ENCODE measurements at regions not wholly inside any gene's neighbourhood (a gene's known extent, or its start where the extent isn't known, plus 50 kb on each side); places are given as distances from the start of the nearest gene placed in this dataset.

DNA sequence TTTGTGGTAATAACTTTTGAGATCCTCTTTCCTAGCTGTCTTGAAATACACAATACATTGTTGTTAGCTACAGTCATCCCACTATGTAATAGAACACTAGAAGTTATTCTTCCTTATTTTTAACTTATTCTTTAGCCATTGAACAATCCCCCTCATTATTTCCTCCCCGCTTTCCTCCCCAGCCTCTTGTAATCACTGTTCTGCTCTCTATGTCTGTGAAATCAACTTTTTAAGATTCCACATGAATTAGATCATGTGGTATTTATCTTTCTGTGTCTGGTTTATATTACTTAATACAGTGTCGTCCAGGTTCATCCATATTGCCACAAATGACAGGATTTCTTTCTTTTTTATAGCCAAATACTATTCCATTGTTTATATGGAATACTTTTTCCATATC is 72.9 kb downstream of the SLC10A2 start:
- DNase-seq, result no peak

GRCh38 chr13:102984210-102984609 is 82.0 kb downstream of the SLC10A2 start:
- DNase-seq, result no peak

DNA sequence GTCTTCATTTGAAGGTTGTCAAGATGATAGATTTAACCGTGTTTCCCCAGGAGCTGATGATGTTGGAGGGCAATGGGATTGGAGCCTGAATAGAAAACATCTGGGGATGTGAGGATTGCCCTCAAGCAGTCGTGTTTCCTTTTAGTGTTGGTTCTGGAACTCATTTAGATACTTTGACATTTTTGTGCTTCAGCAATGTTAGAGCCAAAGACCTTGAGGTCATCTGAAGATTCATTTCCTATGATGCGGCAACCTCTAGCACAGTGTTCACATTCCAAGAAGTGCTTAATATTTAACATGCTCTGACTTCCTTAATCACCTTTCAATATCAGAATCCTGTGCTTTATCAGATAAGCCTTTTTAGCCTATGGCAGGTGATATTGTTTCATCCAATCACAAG is 82.7 kb downstream of the SLC10A2 start:
- DNase-seq, result no peak

GRCh38 chr13:102980331-102980982 is 85.8 kb downstream of the SLC10A2 start:
- DNase-seq, result no peak

DNA sequence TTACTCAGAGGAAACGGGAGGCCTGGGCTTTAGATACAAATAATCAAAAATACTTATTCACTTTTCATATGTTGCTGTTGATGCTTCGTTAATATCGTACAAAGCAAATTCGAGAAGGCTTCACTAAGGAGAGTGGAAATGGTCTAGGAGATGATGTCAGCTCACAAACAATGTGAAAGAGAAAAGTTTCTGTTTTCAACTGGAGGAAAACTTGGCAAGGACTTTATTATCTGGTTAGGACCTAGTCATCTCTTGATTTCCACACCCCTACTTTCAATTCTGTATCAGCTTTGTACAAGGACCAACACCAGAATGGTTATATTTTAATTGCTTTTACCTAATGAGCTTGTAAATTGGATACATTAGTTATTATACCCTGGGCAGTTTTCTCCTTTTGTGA is 88.0 kb downstream of the SLC10A2 start:
- no peak for DNase-seq

DNA sequence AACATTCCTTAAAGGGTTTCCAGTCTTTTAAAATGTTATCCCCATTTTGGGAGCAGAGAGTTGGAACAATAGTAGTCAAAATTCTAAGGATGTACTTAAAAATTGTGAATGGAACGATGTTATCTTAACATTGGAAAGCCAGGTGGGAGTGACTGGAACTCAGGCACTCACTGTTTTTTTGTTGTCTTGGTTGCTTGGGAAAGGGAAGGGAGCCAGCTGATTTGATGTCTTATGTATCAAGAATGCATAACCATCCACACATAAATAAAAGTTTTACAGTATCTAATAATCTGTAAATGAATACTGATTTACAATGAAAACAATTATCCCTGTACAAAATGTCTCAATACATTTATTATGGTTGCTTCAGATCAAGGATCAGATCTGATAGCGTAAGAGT is 88.7 kb downstream of the SLC10A2 start:
- no peak for DNase-seq

DNA sequence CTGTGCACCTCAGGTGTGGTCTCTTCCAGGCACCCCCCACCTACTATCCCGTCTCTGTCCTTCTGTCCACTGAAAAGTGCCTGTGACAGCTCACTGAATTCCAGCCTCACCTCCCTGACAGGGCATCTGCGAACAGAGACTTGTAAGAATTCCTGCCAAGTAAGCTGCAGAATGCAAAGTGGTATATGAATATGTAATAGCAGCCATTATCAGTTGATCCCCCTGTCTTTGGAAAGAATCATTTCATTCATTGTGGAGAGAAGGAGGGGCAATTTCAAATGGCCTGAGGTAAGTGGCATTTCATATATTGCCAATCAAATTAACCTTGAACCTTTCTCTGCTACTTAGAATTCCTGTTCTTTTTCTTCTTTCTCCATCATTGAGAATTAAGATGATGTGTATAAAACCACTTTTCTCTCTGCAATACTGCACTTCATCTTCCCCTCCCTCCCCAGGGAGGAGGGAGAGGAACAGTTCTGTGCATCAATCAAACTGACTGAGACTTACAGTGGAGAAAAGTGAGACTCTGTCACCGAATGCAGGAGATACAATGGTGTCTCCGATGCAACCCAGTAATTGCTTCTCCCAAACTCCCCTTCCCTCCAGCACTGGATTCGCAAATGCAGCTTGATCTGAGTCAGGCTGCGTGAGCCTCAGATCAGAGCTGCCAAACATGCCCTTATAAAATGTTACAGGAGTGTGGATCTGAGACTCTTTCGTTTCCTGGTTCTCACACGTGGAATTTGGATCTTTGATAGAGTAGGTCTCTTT is 91.7 kb downstream of the SLC10A2 start:
- DNase-seq, result no peak

GRCh38 chr13:102972191-102972590 is 94.0 kb downstream of the SLC10A2 start:
- DNase-seq, result no peak

DNA sequence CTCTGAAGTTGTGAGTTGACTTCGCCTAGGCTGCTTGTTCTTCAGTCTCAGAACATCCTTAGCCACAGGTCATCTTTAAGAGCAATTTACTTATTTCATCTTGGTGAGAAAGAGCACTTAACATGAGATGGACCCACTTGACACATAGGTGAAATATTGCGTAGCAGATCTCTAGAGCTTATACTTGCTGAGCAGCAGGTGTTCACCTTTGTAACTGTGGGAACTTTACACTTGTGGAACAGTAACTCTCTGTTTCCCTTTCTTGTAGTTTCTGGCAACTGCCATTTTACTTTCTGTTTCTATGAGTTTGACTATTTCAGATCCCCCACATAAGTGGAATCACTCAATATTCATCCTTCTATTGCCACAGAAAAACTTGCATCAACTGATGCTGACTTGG is 95.7 kb downstream of the SLC10A2 start:
- no peak for DNase-seq

DNA sequence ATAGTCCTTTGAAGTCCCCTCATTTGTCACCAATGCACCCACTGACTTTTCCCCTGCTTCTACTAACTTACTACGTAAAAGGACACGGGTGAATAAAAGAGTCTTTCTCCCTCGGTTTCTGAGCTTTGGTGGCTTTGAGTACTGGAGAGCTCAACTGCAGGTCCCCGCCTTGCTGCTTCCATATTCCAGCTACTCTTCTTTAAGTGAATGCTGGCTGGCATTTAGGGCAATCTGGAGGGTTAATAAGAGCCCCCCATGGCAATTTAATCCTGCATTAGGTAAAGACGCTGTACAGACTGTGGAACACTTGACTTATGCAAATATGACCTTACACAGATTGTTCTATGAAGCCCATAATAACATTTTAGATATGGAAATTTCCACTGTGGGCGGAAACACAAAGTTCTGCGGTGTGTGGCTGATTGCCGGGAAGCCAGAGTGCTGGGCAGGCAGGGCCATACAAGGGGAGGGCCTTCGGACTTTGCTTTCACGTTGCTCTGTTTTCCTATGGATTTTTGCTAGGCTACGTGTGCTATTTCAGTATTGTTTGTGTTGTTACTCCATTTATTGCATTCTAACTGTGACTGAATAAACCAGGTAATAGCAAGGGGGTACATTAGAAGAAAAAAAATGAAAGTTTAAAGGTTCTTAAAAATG is 97.5 kb downstream of the SLC10A2 start:
- no peak for DNase-seq

- DNase-seq, result no peak
These were observed 100.4 kb downstream of the SLC10A2 start for GRCh38 chr13:102965802-102966201.

GRCh38 chr13:102962430-102962829 is 103.8 kb downstream of the SLC10A2 start:
- no peak for DNase-seq

- peak; percentile 25 to 30 for DNase-seq
These were observed 105.3 kb downstream of the SLC10A2 start for GRCh38 chr13:102960959-102961358.

DNA sequence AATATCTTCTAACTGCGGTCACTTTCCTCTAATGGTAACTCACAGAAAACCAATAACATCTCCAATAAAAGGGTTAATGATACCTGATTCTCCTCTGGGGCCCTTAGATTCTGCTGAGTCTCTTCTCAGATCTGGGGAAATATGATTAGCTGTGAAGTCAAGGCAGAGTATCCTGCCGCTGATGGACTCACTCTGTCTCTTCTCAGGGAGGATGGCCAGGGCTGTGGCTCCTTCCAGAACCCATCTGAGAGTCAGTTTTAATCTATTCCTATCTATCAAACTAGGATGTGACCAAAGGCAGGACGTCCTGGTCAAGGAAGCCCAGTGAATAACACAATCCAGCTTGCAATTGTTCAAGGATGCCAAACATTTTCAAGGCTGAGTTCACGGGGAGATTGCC is 109.8 kb downstream of the SLC10A2 start:
- DNase-seq, result no peak

DNA sequence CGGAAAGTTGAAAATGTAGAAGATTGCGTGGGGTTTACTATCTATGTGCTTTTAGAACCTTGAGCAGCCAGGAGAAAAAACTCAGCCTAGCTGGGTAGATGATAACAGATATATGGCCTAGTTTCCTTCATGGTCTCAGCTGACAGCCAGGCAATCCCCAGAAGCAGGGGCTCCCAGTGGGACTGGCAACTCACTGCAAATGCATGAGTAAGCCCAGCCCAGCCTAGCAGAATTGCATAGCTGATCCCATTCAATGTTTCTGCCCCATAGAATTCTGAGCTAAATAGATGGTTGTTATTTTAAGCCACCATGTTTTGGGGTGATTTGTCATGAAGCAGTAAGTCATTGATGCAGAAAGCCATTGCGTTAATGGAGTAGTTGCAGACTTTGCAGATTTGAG is 108.5 kb downstream of the ERCC5 start:
- no peak for DNase-seq

DNA sequence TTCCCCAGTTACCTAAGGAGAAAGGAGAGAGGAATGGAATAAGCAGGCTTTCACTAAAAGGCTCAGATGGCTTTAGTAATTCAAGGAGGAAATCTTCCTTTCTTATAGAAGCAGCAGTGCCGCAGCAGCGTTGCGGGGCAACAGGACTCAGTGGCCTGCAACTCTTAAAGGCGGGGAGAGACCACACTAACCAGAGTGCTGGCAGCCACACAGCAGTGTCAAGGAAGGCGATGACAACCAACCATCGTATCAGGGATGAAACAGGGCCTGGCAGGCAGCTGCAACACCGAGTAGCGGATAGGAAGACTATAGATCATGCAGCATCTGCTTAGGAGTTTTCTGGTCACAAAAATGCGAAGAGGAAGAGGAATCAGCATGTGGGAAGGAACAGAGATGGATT is 106.0 kb downstream of the ERCC5 start:
- DNase-seq, result no peak

GRCh38 chr13:102947745-102948405 is 102.0 kb downstream of the ERCC5 start:
- DNase-seq, result no peak

- DNase-seq, result no peak
These were observed 100.1 kb downstream of the ERCC5 start for GRCh38 chr13:102945886-102946285.

GRCh38 chr13:102945324-102945815 is 99.5 kb downstream of the ERCC5 start:
- DNase-seq, result no peak

DNA sequence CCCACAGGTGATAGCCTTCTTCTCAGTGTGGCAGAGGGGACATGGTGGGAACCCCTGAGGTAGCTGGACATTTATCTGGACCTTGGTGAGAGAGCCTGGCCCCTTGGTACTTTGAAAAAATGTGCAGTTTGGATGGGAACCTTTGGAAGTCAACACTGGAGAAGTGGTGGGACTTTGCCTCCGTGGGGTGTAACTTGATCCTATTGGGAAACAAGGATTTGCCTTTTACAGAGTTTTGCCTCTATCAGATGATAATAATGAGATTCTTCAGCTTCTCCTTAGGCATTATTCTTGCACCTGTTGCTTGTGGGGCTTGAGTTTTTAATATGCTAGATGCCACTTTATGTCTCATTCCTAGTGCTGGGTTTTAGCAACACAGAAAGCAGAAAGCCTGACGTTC is 99.0 kb downstream of the ERCC5 start:
- no peak for DNase-seq

- DNase-seq, result no peak
These were observed 94.9 kb downstream of the ERCC5 start for GRCh38 chr13:102940770-102941169.

- DNase-seq, result no peak
These were observed 94.3 kb downstream of the ERCC5 start for GRCh38 chr13:102940143-102940542.

- DNase-seq, result no peak
These were observed 90.1 kb downstream of the ERCC5 start for GRCh38 chr13:102935896-102936321.

Measured in Kasumi-1 (cell line).